ENCODE measurements at regions not wholly inside any gene's neighbourhood (a gene's known extent, or its start where the extent isn't known, plus 50 kb on each side); places are given as distances from the start of the nearest gene placed in this dataset.

GRCh38 chr20:17881741-17882064 lies 86.9 kb downstream of the SNX5 start:
- TF ChIP-seq CEBPB (IDR thresholded peaks at IDR 0.05; ENCODE audit: low read depth) (no peak), SRF (IDR thresholded peaks at IDR 0.05; ENCODE audit: low read depth) (no peak), EZH2phosphoT487 (IDR thresholded peaks at IDR 0.05; ENCODE audit: borderline replicate concordance) (no peak), POLR2A (IDR thresholded peaks at IDR 0.05; ENCODE audit: borderline replicate concordance, extremely low read depth, insufficient read depth, insufficient read length) (no peak), MAX (IDR thresholded peaks at IDR 0.05) (no peak), EGR1 (IDR thresholded peaks at IDR 0.05; ENCODE audit: low read depth) (no peak), ATF3 (IDR thresholded peaks at IDR 0.05) (no peak), REST (IDR thresholded peaks at IDR 0.05; ENCODE audit: low read depth) (no peak), SIN3A (IDR thresholded peaks at IDR 0.05; ENCODE audit: low read depth) (no peak), ZFX (IDR thresholded peaks at IDR 0.05) (no peak), ZNF274 (IDR thresholded peaks at IDR 0.05; ENCODE audit: low read depth, low read length) (no peak), FOSL1 (IDR thresholded peaks at IDR 0.05; ENCODE audit: low read depth) (no peak), RAD21 (IDR thresholded peaks at IDR 0.05; ENCODE audit: low read depth) (no peak), JUND (IDR thresholded peaks at IDR 0.05) (no peak), EZH2 (IDR thresholded peaks at IDR 0.05) (no peak)
- Histone ChIP-seq H3K79me2 (ENCODE audit: insufficient read depth, low read length) (no peaks in the 10 kb centered on the region), H4K20me1 (ENCODE audit: insufficient read depth) (no peaks in the 10 kb centered on the region), H3K4me2 (ENCODE audit: low read length) (no peak overlapping the region), H3K4me3 (replicated peaks in 1 of 2; ENCODE audit: low read depth in 1 of 2, low read length in 2 of 2) (no peak overlapping the region), H3K27me3 (ENCODE audit: insufficient read depth, low read length) (no peaks in the 10 kb centered on the region; the same call in 1 of the 2 replicates), H3K9me3 (ENCODE audit: control insufficient read depth in 1 of 2, insufficient read depth in 1 of 2, low read depth in 1 of 2, low read length in 2 of 2) (no peaks in the 10 kb centered on the region), H3K36me3 (ENCODE audit: control insufficient read depth in 1 of 2, insufficient read depth in 2 of 2, low read length in 2 of 2) (no peaks in the 10 kb centered on the region), H3K4me1 (ENCODE audit: control insufficient read depth in 1 of 2, insufficient read depth in 2 of 2, low read length in 2 of 2) (no peaks in the 10 kb centered on the region; a peak in 1 of 4 replicates), H2AFZ (ENCODE audit: low read depth, low read length, poor library complexity, severe bottlenecking) (no peak overlapping the region), H3K9me2 (ENCODE audit: insufficient read depth) (no peaks in the 10 kb centered on the region), H3K27ac (ENCODE audit: low read depth, low read length) (no peak overlapping the region), H3K9ac (ENCODE audit: low read length) (no peak overlapping the region)
- ATAC-seq (no peak), DNase-seq (ENCODE audit: low read depth, low spot score) (no peak)
- no TSS peak for BruUV-seq (replicated peaks)
- intact Hi-C loops (cut with micrococcal nuclease): no loop called here
- CTCF ChIA-PET: interaction anchor here (0.5 kb wide), 1 partner anchor 200 kb away, joined by 3 read pairs; no protein-coding TSS in a partner anchor
- RAD21 ChIA-PET (ENCODE audit: low non-redundant PET in 1 of 2, low total read pairs in 2 of 2, uncharacterized antibody in 2 of 2, unreplicated experiment in 2 of 2): no interaction called here
- POLR2A ChIA-PET: no interaction called here

Data from HCT116 (cell line).